IPS-NIHi11 (cell line): ENCODE measurements at regions not wholly inside any gene's neighbourhood (a gene's known extent, or its start where the extent isn't known, plus 50 kb on each side); places are given as distances from the start of the nearest gene placed in this dataset.

Experiments
- DNase-seq: peaks from one replicate; pipeline ENCODE4 v3.0.0; 2012; ENCODE audit warnings: mixed read lengths, low spot score

- DNase-seq: no peak
Measured at GRCh38 chr12:45587877-45588533, 141.5 kb upstream of the ARID2 start.

DNA sequence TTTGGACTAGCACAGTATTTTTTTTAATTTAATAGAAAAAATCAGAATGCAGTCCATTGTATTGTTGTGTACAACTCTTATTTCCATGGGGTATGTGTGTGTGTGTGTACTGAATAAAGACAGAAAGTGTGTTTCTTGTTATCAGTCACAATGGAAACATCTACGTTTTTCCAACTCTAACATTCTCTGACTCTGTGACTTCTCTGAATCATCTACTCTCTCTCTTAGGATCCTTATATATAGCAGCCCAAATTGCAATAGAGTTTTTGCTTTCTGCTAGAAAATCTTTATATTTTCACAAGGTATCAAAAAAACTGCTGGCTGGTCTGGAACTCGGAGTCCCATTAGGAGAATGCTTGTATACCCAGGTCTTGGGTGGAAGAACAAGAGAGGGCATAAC lies 138.9 kb upstream of the ARID2 start:
- DNase-seq: no peak

- DNase-seq: no peak
Measured at GRCh38 chr12:45591635-45592034, 137.9 kb upstream of the ARID2 start.

DNA sequence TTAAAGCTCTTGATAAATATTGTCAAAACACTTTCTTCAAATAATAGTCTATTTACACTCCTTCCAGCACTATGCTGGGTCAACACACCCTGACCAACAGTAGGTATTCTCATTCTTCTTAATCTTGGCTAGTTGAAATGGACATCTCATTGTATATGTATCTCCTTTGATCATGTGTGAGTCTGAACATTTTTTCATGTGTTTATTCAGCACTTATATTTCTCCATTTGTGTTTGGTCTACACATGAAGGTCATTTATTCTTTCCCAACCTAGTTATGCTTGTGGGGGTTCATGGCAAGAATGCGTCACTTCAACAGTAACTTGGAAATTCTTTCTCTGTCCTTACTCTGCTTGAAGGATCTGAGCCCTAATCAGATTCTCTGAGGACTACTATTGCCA lies 133.1 kb upstream of the ARID2 start:
- no peak for DNase-seq

GRCh38 chr12:45598336-45598735 lies 131.2 kb upstream of the ARID2 start:
- DNase-seq: no peak

- DNase-seq: no peak
Measured at GRCh38 chr12:45598761-45599160, 130.7 kb upstream of the ARID2 start.

DNA sequence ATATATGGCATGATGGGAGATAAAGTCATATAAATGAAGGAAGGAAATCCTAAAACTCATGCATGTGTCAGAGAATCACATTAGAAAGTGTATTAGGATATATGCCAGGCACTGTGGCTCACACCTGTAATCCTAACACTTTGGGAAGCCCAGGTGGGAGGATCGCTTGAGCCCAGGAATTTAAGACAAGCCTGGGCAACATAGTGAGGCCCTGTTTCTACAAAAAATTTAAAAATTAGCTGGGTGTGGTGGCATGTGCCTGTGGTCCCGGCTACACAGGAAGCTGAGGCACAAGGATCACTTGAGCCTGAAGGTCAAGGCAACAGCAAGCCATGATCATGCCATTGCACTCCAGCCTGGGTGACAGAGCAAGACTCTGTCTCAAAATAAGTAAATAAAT lies 130.3 kb upstream of the ARID2 start:
- DNase-seq: no peak

DNA sequence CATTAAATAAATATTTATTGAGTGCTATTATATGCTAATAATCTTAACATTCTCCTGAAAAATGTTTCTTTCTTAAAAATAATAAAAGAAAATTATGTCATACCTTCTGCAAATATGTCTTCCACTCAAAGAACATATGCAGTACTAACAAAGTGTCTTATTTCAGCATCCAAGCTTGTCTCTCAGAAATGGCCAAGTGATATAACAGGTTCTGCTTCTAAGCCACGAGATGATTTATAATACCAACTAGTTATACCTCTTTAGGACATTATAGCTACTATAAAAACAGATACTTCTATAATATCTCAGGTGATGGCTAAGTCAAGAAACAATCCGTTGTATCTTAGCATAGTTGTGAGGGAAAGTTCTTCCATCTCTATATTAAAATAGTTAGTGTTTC lies 128.1 kb upstream of the ARID2 start:
- no peak for DNase-seq

DNA sequence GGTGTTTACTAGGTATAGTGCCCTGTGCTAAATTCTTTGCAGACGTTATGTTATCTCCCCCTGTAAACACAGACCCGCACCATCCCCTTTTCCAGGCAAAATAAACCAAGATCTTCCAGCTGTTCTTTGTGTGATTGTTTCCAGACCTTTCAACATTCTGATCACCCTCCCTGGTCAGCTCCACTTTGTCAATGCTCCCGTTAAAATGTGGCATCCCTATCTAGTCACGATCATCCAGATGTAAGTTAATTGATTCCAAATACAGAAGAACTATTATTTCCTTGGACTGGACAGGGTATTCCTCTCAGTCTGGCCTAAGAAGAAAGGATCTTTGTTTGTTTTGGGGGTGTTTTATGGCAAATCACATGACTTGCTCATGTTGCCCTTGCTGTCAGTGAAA lies 127.6 kb upstream of the ARID2 start:
- no peak for DNase-seq

DNA sequence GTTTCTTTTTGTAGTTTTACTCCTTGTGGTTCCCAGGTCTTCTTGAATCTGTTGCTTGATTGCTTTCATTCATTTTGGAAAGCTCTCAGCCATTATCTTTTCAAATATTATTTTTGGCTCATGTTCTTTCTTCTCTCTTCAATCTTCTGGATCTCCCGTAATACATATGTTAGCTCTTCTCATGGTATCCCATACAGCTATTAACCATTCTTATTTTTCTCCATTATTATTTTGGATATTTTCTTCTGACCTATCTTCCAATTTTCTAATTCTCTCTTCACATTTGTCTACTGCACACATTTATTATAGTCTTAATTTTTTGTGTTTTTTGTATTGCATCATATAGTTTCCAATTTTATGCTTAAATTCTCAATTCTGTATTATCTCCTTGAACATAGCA lies 123.9 kb upstream of the ARID2 start:
- DNase-seq: no peak

GRCh38 chr12:45611061-45611460 lies 118.4 kb upstream of the ARID2 start:
- no peak for DNase-seq

DNA sequence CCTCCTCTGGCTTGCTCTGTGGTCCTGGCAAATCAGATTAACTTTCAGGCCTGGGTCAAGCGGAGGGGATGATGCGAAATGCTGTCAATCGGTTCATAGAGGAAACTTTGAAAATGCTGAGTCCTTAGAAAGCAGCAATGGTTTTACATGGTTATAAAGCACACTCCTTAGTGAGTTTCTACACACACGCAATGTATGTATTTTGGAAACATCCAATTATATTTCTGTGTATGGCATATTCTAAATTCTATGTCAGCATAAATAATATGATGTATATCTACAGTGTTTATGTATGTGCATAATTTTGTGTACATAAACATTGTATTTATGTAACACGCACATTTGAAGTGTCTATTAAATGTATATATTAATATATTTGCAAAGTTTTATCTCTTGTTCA lies 118.0 kb upstream of the ARID2 start:
- DNase-seq: no peak

GRCh38 chr12:45612044-45612794 lies 117.3 kb upstream of the ARID2 start:
- no peak for DNase-seq

- no peak for DNase-seq
Measured at GRCh38 chr12:45613296-45613695, 116.2 kb upstream of the ARID2 start.

- DNase-seq: no peak
Measured at GRCh38 chr12:45613855-45614254, 115.7 kb upstream of the ARID2 start.

DNA sequence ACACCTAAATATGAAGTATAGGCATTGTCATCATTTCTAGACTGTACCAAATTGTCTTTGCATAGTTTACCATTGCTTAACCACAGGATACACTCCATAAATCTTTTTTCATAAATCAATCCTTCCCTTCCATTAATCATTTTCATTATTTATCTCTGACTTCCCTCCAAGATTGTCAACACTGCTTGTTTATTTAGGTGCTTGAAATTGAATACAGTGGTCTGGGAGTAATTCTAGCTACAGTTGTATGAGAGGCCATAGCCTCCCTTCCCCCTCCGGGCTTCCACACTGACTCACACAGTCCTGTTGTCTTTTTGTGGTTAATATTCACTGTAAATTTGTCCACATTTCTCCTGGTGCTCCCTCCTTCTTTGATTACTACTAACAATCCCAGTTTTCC lies 114.2 kb upstream of the ARID2 start:
- no peak for DNase-seq

GRCh38 chr12:45619736-45620135 lies 109.8 kb upstream of the ARID2 start:
- no peak for DNase-seq

GRCh38 chr12:45621703-45622102 lies 107.8 kb upstream of the ARID2 start:
- DNase-seq: no peak

DNA sequence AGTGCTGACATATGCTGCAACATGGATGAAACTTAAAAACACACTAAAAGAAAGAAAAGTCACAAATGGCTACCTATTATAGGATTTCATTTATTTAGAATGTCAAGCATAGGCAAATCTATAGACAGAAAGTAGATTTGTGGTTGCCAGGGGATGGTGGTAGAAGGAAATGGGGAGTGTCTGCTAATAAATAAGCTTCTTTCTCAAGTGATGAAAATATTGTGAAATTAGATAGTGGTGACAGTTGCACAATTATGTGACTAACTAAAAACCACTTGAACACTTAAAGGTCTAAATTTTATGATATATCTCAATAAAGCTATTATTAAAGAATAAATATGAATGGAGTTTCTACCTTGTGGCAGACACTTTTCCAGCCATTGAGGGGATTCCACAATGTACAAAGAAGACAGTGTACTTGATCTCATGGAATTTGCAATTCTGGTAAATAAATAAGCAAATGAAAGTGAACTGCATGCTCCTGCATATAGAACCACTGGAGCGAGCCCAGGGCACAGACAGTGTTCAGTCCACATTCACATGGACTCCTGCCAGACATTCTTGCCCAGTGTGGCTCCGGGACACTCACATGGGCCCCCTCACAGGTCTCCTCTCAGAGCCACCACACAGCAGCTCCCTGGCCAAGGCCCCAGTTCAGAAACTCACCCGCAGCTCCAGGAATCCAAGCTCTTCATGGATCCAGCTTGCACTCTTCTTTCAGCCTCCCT lies 107.1 kb upstream of the ARID2 start:
- no peak for DNase-seq

DNA sequence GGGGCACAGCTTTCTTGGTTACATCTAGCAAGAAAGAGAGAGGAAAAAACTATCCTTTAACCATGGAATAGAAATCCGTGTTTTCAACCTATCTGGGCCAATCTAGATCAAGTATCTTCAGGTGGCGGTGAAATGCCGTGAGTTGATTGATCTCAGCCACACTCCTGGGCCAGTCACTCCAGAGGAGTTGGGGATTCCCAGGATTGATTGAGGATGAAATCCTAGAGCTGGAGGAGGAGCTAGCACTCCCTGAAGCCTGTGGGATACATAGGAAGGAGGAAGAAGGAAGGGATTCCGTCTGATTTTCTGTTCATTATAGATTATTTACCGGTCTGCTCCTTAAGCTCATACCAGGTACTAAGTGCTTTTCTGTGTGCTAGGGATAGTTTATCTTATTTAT lies 106.3 kb upstream of the ARID2 start:
- no peak for DNase-seq

DNA sequence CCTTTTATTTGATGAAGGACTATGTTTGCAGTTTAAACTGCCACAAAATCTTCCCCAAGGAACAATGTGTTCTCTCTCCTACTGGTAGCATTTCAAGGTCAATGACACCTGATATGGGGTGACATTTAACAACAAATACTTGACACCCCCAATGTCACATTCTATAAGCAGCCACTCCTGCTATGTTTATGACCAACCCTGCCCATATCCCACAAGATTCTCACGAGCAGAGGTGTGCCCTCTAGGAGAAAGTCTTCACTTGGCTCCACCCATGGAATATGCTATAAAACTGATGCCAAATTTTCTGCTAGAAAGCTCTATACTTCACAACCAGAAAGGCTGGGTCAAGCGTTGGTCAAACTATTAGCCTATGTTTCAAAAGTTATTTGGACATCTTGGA lies 105.6 kb upstream of the ARID2 start:
- no peak for DNase-seq

DNA sequence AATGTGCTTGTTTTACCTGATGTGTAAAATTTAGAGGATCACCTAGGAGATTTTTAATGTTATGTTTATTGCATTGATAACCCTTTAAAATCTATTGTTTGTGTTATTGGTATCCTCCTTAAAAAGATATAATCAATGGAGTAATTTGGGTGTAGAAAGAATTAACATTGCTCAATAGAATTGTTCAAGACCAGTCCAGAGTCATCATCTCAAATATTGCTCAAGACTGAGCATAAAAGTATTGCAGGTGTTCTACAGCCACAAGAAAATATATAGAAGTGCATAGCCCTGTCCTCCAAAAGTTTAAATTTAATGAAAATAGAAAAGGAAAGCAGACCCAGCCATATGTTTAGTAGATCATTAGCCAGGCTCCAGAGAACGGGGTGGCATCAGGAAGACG lies 102.5 kb upstream of the ARID2 start:
- DNase-seq: no peak

GRCh38 chr12:45627407-45628069 lies 102.0 kb upstream of the ARID2 start:
- no peak for DNase-seq
